ENCODE measurements at regions not wholly inside any gene's neighbourhood (a gene's known extent, or its start where the extent isn't known, plus 50 kb on each side); places are given as distances from the start of the nearest gene placed in this dataset.

DNA sequence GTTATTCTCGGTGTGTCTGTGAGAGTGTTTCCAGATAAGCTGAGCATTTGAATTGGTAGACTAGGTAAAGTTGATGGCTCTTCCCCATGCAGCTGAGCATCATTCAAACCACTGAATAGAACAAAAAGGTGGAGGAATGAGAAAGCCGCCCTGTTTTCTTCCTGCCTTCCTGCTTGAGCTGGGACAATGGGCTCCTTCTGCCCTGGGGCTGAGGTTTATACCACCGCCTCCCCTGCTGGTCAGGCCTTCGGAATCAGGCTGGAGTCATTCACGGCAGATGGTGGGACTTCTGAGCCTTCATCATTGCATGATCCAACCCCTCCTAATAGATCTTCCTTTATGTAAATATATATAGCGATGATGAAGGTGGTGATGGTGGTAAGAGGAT, 124.9 kb downstream of the ANKRD60 start:
- Histone ChIP-seq H3K4me3 (ENCODE audit: low read depth in 1 of 5, low read length in 5 of 5) (no peak overlapping the region), H3K27me3 (ENCODE audit: control insufficient read depth in 5 of 5, insufficient read depth in 4 of 5, low read length in 5 of 5) (peaks cover 0 to 9% (median 0%) of the 10 kb centered on the region in 5 donors), H3K9me3 (ENCODE audit: control insufficient read depth in 5 of 5, low read length in 5 of 5) (peaks cover 0 to 5% (median 4%) of the 10 kb centered on the region in 5 donors), H3K9ac (ENCODE audit: low read length in 5 of 5) (no peak overlapping the region), H3K27ac (ENCODE audit: low read depth, low read length) (no peak overlapping the region), H3K36me3 (ENCODE audit: control insufficient read depth in 5 of 5, insufficient read depth in 5 of 5, low read length in 5 of 5) (no peaks in the 10 kb centered on the region), H3K4me1 (ENCODE audit: control insufficient read depth in 5 of 5, insufficient read depth in 5 of 5, low read length in 5 of 5) (no peaks in the 10 kb centered on the region)

DNA sequence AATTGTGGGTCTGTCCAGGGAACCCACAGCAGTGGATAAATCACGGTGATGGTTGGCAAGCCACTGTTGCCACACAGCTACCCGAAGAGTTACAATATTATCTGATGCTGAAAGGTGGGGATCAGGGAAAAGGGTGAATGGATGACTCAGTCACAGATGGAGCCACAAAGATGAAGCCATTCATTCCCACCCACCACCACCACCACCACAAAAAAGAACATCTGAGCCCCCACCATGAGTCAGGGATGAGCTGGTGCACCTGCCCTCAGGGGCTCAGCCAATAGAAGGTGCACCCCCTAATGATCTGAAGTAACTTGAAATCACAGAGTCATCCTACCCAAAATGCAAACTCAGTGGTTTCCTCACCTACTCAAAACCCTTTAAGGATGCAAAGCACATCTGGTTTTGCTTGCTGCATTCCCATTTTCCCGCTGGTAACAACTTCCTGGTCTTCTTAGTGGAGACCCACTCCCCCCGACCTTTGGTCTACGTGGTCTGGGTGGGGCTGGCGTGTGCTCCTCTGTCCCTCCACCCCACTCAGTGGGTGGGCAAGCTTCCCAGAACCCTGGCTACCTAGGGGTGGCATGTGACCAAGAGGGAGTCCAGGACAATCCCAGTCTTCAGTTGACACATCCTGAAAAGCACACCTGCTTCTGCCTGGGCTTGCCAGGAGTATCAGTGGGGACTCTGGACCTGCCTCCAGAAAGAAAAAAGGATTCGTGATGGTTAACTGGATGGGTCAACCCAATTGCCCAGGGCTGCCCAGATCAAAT, 125.5 kb downstream of the ANKRD60 start:
- no peak overlapping the region for H3K27ac ChIP-seq (ENCODE audit: low read depth, low read length)
- H3K27me3 ChIP-seq (ENCODE audit: control insufficient read depth in 5 of 5, insufficient read depth in 4 of 5, low read length in 5 of 5), result peaks cover 0 to 9% (median 0%) of the 10 kb centered on the region in 5 donors
- H3K9ac ChIP-seq (ENCODE audit: low read length in 5 of 5), result no peak overlapping the region
- no peaks in the 10 kb centered on the region for H3K36me3 ChIP-seq (ENCODE audit: control insufficient read depth in 5 of 5, insufficient read depth in 5 of 5, low read length in 5 of 5)
- H3K4me3 ChIP-seq (ENCODE audit: low read depth in 1 of 5, low read length in 5 of 5), result no peak overlapping the region
- H3K4me1 ChIP-seq (ENCODE audit: control insufficient read depth in 5 of 5, insufficient read depth in 5 of 5, low read length in 5 of 5), result no peaks in the 10 kb centered on the region
- peaks cover 0 to 5% (median 4%) of the 10 kb centered on the region in 5 donors for H3K9me3 ChIP-seq (ENCODE audit: control insufficient read depth in 5 of 5, low read length in 5 of 5)

DNA sequence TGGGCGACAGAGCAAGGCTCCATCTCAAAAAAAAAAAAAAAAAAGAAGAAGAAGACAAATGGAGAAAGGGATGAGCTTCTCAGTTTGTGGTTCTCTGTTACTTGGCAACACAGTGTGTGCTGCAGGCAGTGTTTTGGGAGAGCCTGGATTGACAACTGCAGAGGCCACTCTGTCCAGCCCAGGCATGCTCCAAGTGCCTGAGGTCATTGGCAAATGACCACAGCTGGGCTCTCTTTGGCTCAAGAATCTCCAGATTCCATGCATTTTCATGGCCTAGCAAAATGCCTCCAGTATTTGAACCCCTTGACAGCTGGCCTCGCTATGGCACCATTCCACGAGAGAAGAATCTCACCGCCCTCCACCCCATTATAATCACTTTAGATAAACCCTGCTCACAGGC, 126.2 kb downstream of the ANKRD60 start:
- H3K9ac ChIP-seq (ENCODE audit: low read length in 5 of 5), result no peak overlapping the region
- peaks cover 0 to 9% (median 0%) of the 10 kb centered on the region in 5 donors for H3K27me3 ChIP-seq (ENCODE audit: control insufficient read depth in 5 of 5, insufficient read depth in 4 of 5, low read length in 5 of 5)
- H3K27ac ChIP-seq (ENCODE audit: low read depth, low read length), result no peak overlapping the region
- peaks cover 0 to 5% (median 4%) of the 10 kb centered on the region in 5 donors for H3K9me3 ChIP-seq (ENCODE audit: control insufficient read depth in 5 of 5, low read length in 5 of 5)
- H3K4me1 ChIP-seq (ENCODE audit: control insufficient read depth in 5 of 5, insufficient read depth in 5 of 5, low read length in 5 of 5), result no peaks in the 10 kb centered on the region
- no peaks in the 10 kb centered on the region for H3K36me3 ChIP-seq (ENCODE audit: control insufficient read depth in 5 of 5, insufficient read depth in 5 of 5, low read length in 5 of 5)
- no peak overlapping the region for H3K4me3 ChIP-seq (ENCODE audit: low read depth in 1 of 5, low read length in 5 of 5)

DNA sequence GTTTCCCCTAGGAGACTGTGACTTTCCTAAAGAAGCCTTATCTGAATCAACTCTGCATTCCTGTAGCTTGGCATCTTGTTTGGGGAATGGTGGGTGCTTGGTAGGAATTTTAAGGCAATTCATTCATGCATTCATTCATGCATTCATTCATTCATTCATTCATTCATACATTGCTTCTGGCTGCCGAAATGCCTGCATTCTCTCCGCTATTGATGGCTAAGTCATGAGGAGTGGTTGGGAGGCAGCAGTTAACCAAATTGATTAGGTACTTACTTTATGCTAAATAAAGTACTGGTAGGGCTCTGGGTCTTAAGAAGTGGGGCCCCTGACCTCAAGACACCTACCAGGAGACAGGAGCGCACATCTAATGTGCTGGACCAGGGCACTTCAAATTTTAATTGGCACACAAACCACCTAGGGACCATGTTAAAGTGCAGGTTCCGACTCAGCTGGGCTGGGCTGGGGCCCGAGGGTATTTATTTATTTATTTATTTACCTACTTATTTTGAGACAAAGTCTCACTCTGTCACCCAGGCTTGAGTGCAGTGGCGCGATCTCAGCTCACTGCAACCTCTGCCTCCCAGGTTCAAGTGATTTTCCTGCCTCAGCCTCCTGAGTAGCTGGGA, 127.6 kb downstream of the ANKRD60 start:
- H3K9me3 ChIP-seq (ENCODE audit: control insufficient read depth in 5 of 5, low read length in 5 of 5), result peaks cover 0 to 5% (median 4%) of the 10 kb centered on the region in 5 donors
- no peak overlapping the region for H3K4me3 ChIP-seq (ENCODE audit: low read depth in 1 of 5, low read length in 5 of 5)
- H3K9ac ChIP-seq (ENCODE audit: low read length in 5 of 5), result no peak overlapping the region
- no peaks in the 10 kb centered on the region for H3K4me1 ChIP-seq (ENCODE audit: control insufficient read depth in 5 of 5, insufficient read depth in 5 of 5, low read length in 5 of 5)
- peaks cover 0 to 9% (median 0%) of the 10 kb centered on the region in 5 donors for H3K27me3 ChIP-seq (ENCODE audit: control insufficient read depth in 5 of 5, insufficient read depth in 4 of 5, low read length in 5 of 5)
- no peaks in the 10 kb centered on the region for H3K36me3 ChIP-seq (ENCODE audit: control insufficient read depth in 5 of 5, insufficient read depth in 5 of 5, low read length in 5 of 5)
- H3K27ac ChIP-seq (ENCODE audit: low read depth, low read length), result no peak overlapping the region

DNA sequence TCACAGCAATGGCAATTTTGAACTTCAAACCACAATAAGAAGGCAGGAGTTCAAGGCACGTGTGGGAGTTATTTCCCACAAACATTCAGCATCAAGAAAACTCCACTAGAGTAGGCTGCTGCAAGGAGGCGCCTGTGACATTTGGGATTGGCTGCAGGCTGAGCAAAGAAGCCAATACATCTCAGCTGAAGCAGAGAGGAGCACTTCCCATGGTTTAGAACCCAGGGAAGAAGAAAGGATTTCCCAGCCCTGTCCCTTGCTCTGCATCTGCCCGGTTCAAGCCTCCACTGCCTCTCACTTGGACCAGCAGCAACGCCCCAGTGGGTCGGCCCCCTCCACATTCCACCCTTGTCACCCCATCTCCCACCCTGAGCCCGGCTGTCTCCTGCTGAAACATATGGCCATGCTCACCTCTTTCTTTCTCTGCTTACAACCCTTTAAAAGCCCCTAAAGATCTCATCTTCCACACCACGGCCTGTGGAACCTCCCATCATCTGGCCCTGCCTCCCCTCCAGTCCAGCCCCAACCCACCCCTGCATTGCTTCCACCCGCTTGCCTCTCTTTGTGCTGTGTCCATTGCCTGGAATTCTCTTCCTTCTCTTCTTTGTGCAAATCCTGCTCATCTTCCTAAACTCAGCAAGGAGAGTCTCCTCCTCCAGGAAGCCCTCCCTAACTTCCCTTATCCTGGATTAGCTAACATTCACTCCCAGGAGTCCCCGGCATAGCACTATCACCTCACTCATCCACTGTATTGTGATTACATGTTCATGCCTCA, 128.3 kb downstream of the ANKRD60 start:
- Histone ChIP-seq H3K27ac (ENCODE audit: low read depth, low read length) (no peak overlapping the region), H3K9ac (ENCODE audit: low read length in 5 of 5) (no peak overlapping the region), H3K4me1 (ENCODE audit: control insufficient read depth in 5 of 5, insufficient read depth in 5 of 5, low read length in 5 of 5) (no peaks in the 10 kb centered on the region), H3K27me3 (ENCODE audit: control insufficient read depth in 5 of 5, insufficient read depth in 4 of 5, low read length in 5 of 5) (peaks cover 0 to 9% (median 0%) of the 10 kb centered on the region in 5 donors), H3K9me3 (ENCODE audit: control insufficient read depth in 5 of 5, low read length in 5 of 5) (no peaks in the 10 kb centered on the region), H3K4me3 (ENCODE audit: low read depth in 1 of 5, low read length in 5 of 5) (no peak overlapping the region), H3K36me3 (ENCODE audit: control insufficient read depth in 5 of 5, insufficient read depth in 5 of 5, low read length in 5 of 5) (no peaks in the 10 kb centered on the region)

DNA sequence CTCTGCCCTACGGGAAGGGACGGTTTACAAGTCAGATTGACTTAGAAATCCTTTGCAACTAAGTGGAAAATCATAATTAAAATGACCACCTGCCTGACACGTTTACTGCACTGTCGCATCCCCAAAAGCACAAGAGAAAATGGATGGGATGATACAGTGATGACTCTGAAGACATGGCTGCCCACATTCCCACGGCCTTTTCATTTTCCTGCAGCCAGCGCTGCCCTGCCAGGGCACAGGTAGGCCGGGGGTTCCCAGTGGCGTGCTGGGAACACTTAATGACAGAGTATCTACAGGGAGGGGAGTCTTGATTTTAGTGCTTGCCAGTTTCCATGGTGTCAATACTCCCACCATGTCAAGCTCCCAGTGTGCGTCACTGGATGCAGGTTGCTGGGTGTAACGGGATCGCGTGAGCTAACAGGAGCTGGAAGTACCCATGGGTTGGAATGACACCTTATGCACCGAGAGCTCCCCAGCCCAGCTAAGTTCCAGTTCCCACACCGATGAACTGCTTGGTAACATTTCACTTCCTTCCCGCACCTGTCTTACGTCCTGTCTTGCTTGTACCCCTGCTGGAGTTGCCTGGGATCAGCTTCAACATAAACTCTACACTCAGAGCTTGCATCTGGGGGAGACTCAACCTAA, 129.0 kb downstream of the ANKRD60 start:
- Histone ChIP-seq H3K9ac (ENCODE audit: low read length in 5 of 5) (no peak overlapping the region), H3K36me3 (ENCODE audit: control insufficient read depth in 5 of 5, insufficient read depth in 5 of 5, low read length in 5 of 5) (no peaks in the 10 kb centered on the region), H3K9me3 (ENCODE audit: control insufficient read depth in 5 of 5, low read length in 5 of 5) (no peaks in the 10 kb centered on the region), H3K27ac (ENCODE audit: low read depth, low read length) (no peak overlapping the region), H3K4me1 (ENCODE audit: control insufficient read depth in 5 of 5, insufficient read depth in 5 of 5, low read length in 5 of 5) (no peaks in the 10 kb centered on the region), H3K4me3 (ENCODE audit: low read depth in 1 of 5, low read length in 5 of 5) (no peak overlapping the region), H3K27me3 (ENCODE audit: control insufficient read depth in 5 of 5, insufficient read depth in 4 of 5, low read length in 5 of 5) (peaks cover 0 to 9% (median 2%) of the 10 kb centered on the region in 5 donors)

DNA sequence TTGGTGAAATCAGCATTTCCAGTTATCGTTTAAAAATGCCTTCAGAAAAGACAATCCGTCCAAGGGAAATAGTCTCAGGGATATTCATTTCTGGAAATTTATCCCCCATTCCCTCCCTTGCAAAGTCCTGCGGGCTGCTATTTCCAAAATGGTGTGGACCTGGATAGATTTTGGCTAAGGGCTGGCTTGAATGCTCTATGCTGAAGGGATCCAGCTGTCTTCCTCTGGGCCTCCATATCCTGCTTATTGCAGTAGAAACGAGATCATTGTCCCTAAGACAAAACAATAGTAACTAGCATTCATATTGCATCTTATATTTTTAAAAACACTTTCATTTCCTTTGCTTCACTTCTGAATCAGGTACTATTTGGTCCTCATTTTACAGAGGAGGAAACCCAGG, 129.9 kb downstream of the ANKRD60 start:
- H3K9ac ChIP-seq (ENCODE audit: low read length in 5 of 5), result no peak overlapping the region

DNA sequence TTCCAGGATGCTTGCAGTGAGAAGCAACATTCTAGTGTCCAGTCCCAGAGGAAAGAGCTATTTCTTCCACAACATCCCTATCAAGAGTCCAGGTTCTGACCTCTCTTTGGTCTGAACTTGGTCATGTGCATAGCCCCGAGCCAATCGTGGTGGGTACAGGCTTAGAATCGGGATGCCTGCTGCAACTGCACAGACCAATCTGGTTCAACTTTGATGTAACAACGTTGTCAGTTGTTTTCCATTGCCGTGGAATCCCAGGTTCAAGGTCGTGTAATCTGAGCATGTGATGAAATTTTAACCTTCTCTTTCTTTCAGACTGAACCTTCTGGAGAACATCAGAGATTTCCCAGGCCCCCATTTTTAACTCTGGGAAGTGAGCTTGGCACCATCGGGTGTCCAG, 130.5 kb downstream of the ANKRD60 start:
- Histone ChIP-seq H3K27me3 (ENCODE audit: control insufficient read depth in 5 of 5, insufficient read depth in 4 of 5, low read length in 5 of 5) (peaks cover 0 to 7% (median 3%) of the 10 kb centered on the region in 5 donors), H3K36me3 (ENCODE audit: control insufficient read depth in 5 of 5, insufficient read depth in 5 of 5, low read length in 5 of 5) (no peaks in the 10 kb centered on the region), H3K4me1 (ENCODE audit: control insufficient read depth in 5 of 5, insufficient read depth in 5 of 5, low read length in 5 of 5) (no peaks in the 10 kb centered on the region), H3K4me3 (ENCODE audit: low read depth in 1 of 5, low read length in 5 of 5) (no peak overlapping the region), H3K27ac (ENCODE audit: low read depth, low read length) (no peak overlapping the region), H3K9ac (ENCODE audit: low read length in 5 of 5) (no peak overlapping the region), H3K9me3 (ENCODE audit: control insufficient read depth in 5 of 5, low read length in 5 of 5) (no peaks in the 10 kb centered on the region)

More for the DNA sequence above, 129.9 kb downstream of the ANKRD60 start:
- H3K27me3 ChIP-seq (ENCODE audit: control insufficient read depth in 5 of 5, insufficient read depth in 4 of 5, low read length in 5 of 5), result peaks cover 0 to 9% (median 3%) of the 10 kb centered on the region in 5 donors
- H3K36me3 ChIP-seq (ENCODE audit: control insufficient read depth in 5 of 5, insufficient read depth in 5 of 5, low read length in 5 of 5), result no peaks in the 10 kb centered on the region
- H3K4me1 ChIP-seq (ENCODE audit: control insufficient read depth in 5 of 5, insufficient read depth in 5 of 5, low read length in 5 of 5), result no peaks in the 10 kb centered on the region
- no peak overlapping the region for H3K27ac ChIP-seq (ENCODE audit: low read depth, low read length)
- no peak overlapping the region for H3K4me3 ChIP-seq (ENCODE audit: low read depth in 1 of 5, low read length in 5 of 5)
- no peaks in the 10 kb centered on the region for H3K9me3 ChIP-seq (ENCODE audit: control insufficient read depth in 5 of 5, low read length in 5 of 5)

DNA sequence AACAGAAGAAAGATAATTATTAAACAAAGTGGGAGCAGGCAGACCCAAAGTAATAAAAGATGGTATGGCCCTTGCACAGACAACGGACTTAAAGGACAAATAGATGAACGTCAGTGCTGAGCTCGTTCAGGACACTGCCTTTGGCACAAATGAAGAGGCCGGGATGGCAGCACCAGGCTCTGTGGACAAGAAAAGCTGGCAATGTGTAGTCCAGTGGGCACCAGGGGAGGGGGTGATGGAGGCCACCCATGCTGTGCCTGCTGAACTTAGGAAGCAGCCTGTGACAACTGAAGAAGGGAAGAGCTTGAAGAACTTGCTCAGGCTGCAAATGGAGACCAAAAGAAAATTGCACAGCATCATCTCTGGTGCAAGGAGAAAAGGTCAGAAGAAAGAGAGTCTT, 131.0 kb downstream of the ANKRD60 start:
- Histone ChIP-seq H3K9me3 (ENCODE audit: control insufficient read depth in 5 of 5, low read length in 5 of 5) (no peaks in the 10 kb centered on the region), H3K36me3 (ENCODE audit: control insufficient read depth in 5 of 5, insufficient read depth in 5 of 5, low read length in 5 of 5) (no peaks in the 10 kb centered on the region)

More for the DNA sequence above, 131.0 kb downstream of the ANKRD60 start:
- no peaks in the 10 kb centered on the region for H3K4me1 ChIP-seq (ENCODE audit: control insufficient read depth in 5 of 5, insufficient read depth in 5 of 5, low read length in 5 of 5)
- H3K27ac ChIP-seq (ENCODE audit: low read depth, low read length), result no peak overlapping the region
- no peak overlapping the region for H3K9ac ChIP-seq (ENCODE audit: low read length in 5 of 5)
- no peak overlapping the region for H3K4me3 ChIP-seq (ENCODE audit: low read depth in 1 of 5, low read length in 5 of 5)
- H3K27me3 ChIP-seq (ENCODE audit: control insufficient read depth in 5 of 5, insufficient read depth in 4 of 5, low read length in 5 of 5), result peaks cover 0 to 4% (median 3%) of the 10 kb centered on the region in 5 donors

Data from subcutaneous abdominal adipose tissue (tissue), 5 donors.